Stomach (tissue), 8 donors: ENCODE measurements at regions not wholly inside any gene's neighbourhood (a gene's known extent, or its start where the extent isn't known, plus 50 kb on each side); places are given as distances from the start of the nearest gene placed in this dataset.

Experiments
- DNase-seq, 2 donors: peaks; one replicate each; pipeline versions ENCODE4 v3.0.0 to v3.0.0-alpha.2; 2013 to 2019
- H3K27ac ChIP-seq, 5 donors: fragments of 200-600 bp in 4 of 5; sonication (generic) in 4 of 5; one replicate each; pipeline ENCODE4 v1.5.1; 2013 to 2019; ENCODE audit warnings: mild to moderate bottlenecking in 1 of 5, moderate library complexity in 1 of 5
- H3K27me3 ChIP-seq, 3 donors: fragments of 200-600 bp; sonication (generic); one replicate each; pipeline ENCODE4 v1.5.1; 2017 to 2019; ENCODE audit warnings: mixed run types in 1 of 3
- H3K36me3 ChIP-seq, 4 donors: fragments of 200-600 bp; sonication (generic); 1 replicate in 3 of 4; 2 replicates in 1 of 4; pipeline ENCODE4 v1.5.1; 2016 to 2019
- H3K4me1 ChIP-seq, 4 donors: fragments of 200-600 bp; sonication (generic); one replicate each; pipeline ENCODE4 v1.5.1; 2016 to 2019
- H3K4me3 ChIP-seq, 4 donors: fragments of 200-600 bp; sonication (generic) in 3 of 4; one replicate each; pipeline ENCODE4 v1.5.1; 2016 to 2019; ENCODE audit warnings: mild to moderate bottlenecking in 1 of 4
- H3K9me3 ChIP-seq, 4 donors: fragments of 200-600 bp; sonication (generic); one replicate each; pipeline ENCODE4 v1.5.1; 2016 to 2019
- CTCF ChIP-seq, 7 experiments: fragments of 450-650 bp in 4 of 7; fragments of 200-600 bp in 3 of 7; sonication (generic) in 3 of 7; IDR thresholded peaks; one replicate each; pipeline ENCODE4 v1.5.1; 2016 to 2019; ENCODE audit warnings: antibody characterized with exemption in 7 of 7, control low read depth in 2 of 7, mild to moderate bottlenecking in 1 of 7
- EP300 ChIP-seq: sonication (generic); formaldehyde crosslinking; IDR thresholded peaks from one replicate; pipeline ENCODE4 v1.6.1; 2017; ENCODE audit warnings: antibody characterized with exemption
- POLR2A ChIP-seq, 4 donors: fragments of 450-650 bp; IDR thresholded peaks; one replicate each; pipeline ENCODE4 v1.6.1; 2016; ENCODE audit warnings: antibody characterized with exemption in 4 of 4, control low read depth in 2 of 4, mild to moderate bottlenecking in 1 of 4, moderate library complexity in 1 of 4
- POLR2AphosphoS5 ChIP-seq, 3 donors: sonication (generic); formaldehyde crosslinking; IDR thresholded peaks; one replicate each; pipeline ENCODE4 v1.6.1; 2016; ENCODE audit warnings: antibody characterized with exemption in 3 of 3
- WGBS, 5 donors: extraction: QIAGEN DNeasy Blood & Tissue Kit in 3 of 5; methylation state at CpG; one replicate each; pipeline versions ENCODE4 v1.1.5 to v1.1.7; 2013 to 2018; 5-methylcytosine and 5-hydroxymethylcytosine counted together
- intact Hi-C: fragments of 100-400 bp; cut with DNase I; formaldehyde crosslinking; loops from one replicate; pipeline ENCODE4 v1.15.1; 2023; ENCODE audit warnings: low total_unique reads
- donor health status: healthy with polysubstance abuse.
- donor health status: Bipolar disorder and iron deficiency.
- donor health status: healthy.

- 77 to 100% (median 84%) methylated on average over 1 of the region's 1 CpG for WGBS, 5 donors
- intact Hi-C loops = no loop called here
- TF ChIP-seq EP300 (no peak), POLR2AphosphoS5 (IDR thresholded peaks at IDR 0.05) (no peak), CTCF (IDR thresholded peaks at IDR 0.05) (no peak), POLR2A (IDR thresholded peaks at IDR 0.05) (no peak)
- Histone ChIP-seq H3K4me1 (no peaks in the 10 kb centered on the region), H3K27ac (no peak overlapping the region), H3K4me3 (no peak overlapping the region), H3K27me3 (no peaks in the 10 kb centered on the region), H3K36me3 (no peaks in the 10 kb centered on the region), H3K9me3 (no peaks in the 10 kb centered on the region)
- DNase-seq = no peak
Observed at GRCh38 chr2:146572598-146572997, 1272.2 kb upstream of the ACVR2A start.

GRCh38 chr2:146561996-146562395, 1282.8 kb upstream of the ACVR2A start:
- intact Hi-C loops = no loop called here

GRCh38 chr2:146547236-146547635, 1297.6 kb upstream of the ACVR2A start:
- Histone ChIP-seq H3K36me3 (no peaks in the 10 kb centered on the region), H3K4me3 (no peak overlapping the region), H3K27me3 (no peaks in the 10 kb centered on the region), H3K9me3 (no peaks in the 10 kb centered on the region), H3K27ac (no peak overlapping the region), H3K4me1 (no peaks in the 10 kb centered on the region)
- WGBS, 5 donors = 79 to 91% (median 83%) methylated on average over 6 of the region's 6 CpGs
- intact Hi-C loops = no loop called here
- DNase-seq = no peak
- TF ChIP-seq CTCF (IDR thresholded peaks at IDR 0.05) (no peak), POLR2A (IDR thresholded peaks at IDR 0.05) (no peak), EP300 (no peak), POLR2AphosphoS5 (IDR thresholded peaks at IDR 0.05) (no peak)

More at GRCh38 chr2:146561996-146562395, 1282.8 kb upstream of the ACVR2A start:
- H3K4me1 ChIP-seq = no peaks in the 10 kb centered on the region
- H3K27ac ChIP-seq = no peak overlapping the region
- no peak for DNase-seq
- TF ChIP-seq EP300 (no peak), CTCF (IDR thresholded peaks at IDR 0.05) (no peak), POLR2A (IDR thresholded peaks at IDR 0.05) (no peak), POLR2AphosphoS5 (IDR thresholded peaks at IDR 0.05) (no peak)
- no peaks in the 10 kb centered on the region for H3K27me3 ChIP-seq
- 94 to 100% (median 97%) methylated on average over 1 of the region's 1 CpG for WGBS, 5 donors
- no peaks in the 10 kb centered on the region for H3K9me3 ChIP-seq
- H3K4me3 ChIP-seq = no peak overlapping the region
- H3K36me3 ChIP-seq = no peaks in the 10 kb centered on the region

GRCh38 chr2:146544701-146545100, 1300.1 kb upstream of the ACVR2A start:
- TF ChIP-seq POLR2AphosphoS5 (IDR thresholded peaks at IDR 0.05) (no peak), CTCF (IDR thresholded peaks at IDR 0.05) (no peak), POLR2A (IDR thresholded peaks at IDR 0.05) (no peak)
- Histone ChIP-seq H3K27ac (no peak overlapping the region), H3K27me3 (no peaks in the 10 kb centered on the region), H3K4me1 (no peaks in the 10 kb centered on the region), H3K9me3 (no peaks in the 10 kb centered on the region), H3K4me3 (no peak overlapping the region), H3K36me3 (no peaks in the 10 kb centered on the region)
- 85 to 91% (median 89%) methylated on average over 5 of the region's 5 CpGs for WGBS, 5 donors
- no peak for DNase-seq
- intact Hi-C loops = no loop called here
